ENCODE measurements at regions not wholly inside any gene's neighbourhood (a gene's known extent, or its start where the extent isn't known, plus 50 kb on each side); places are given as distances from the start of the nearest gene placed in this dataset.

DNA sequence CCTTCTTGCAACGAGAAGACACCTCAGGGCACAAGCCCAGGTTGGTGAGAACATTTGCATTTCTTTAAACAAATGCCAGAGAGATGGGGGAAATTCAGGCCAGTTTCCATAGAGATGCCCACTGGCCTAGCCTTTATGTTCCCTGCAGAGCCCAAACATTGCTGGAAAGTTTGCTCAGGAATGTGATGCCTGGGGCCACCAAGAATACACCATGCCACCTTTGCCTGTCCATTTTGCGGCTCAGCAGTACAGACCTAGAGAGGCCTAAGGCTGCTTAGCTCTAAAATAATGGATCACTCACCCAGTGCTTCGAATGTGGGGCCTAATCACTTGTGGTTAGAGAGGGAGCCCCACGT is 210.0 kb downstream of the RPLP1 start:
- TF ChIP-seq, protein P1, sequence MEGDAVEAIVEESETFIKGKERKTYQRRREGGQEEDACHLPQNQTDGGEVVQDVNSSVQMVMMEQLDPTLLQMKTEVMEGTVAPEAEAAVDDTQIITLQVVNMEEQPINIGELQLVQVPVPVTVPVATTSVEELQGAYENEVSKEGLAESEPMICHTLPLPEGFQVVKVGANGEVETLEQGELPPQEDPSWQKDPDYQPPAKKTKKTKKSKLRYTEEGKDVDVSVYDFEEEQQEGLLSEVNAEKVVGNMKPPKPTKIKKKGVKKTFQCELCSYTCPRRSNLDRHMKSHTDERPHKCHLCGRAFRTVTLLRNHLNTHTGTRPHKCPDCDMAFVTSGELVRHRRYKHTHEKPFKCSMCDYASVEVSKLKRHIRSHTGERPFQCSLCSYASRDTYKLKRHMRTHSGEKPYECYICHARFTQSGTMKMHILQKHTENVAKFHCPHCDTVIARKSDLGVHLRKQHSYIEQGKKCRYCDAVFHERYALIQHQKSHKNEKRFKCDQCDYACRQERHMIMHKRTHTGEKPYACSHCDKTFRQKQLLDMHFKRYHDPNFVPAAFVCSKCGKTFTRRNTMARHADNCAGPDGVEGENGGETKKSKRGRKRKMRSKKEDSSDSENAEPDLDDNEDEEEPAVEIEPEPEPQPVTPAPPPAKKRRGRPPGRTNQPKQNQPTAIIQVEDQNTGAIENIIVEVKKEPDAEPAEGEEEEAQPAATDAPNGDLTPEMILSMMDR (conservative IDR thresholded peaks at IDR 0.05; ENCODE audit: low read length) = no peak
- no peak for TF ChIP-seq EZH2phosphoT487 (IDR thresholded peaks at IDR 0.05; ENCODE audit: borderline replicate concordance)

All from Loucy (cell line).